ENCODE measurements at regions not wholly inside any gene's neighbourhood (a gene's known extent, or its start where the extent isn't known, plus 50 kb on each side); places are given as distances from the start of the nearest gene placed in this dataset.

- WGBS (ENCODE audit: insufficient coverage): 85% methylated on average over 32 of the region's 32 CpGs
- no peak for DNase-seq
- H3K4me1 Mint-ChIP-seq: peaks cover 30 to 47% of the 10 kb centered on the region in 2 donors
- Histone ChIP-seq H3K27ac (ENCODE audit: low read length) (no peak overlapping the region), H3K4me3 (ENCODE audit: low read length) (no peak overlapping the region), H3K4me1 (ENCODE audit: control insufficient read depth, insufficient read depth, low read length) (peaks cover 18% of the 10 kb centered on the region), H3K9me3 (ENCODE audit: control insufficient read depth, insufficient read depth, low read length) (peaks cover 4% of the 10 kb centered on the region), H3K36me3 (ENCODE audit: control insufficient read depth, insufficient read depth, low read length) (no peaks in the 10 kb centered on the region), H3K27me3 (ENCODE audit: control insufficient read depth, insufficient read depth, low read length) (no peaks in the 10 kb centered on the region)
- no peak overlapping the region for H3K27ac Mint-ChIP-seq
- H3K36me3 Mint-ChIP-seq: no peaks in the 10 kb centered on the region
- H3K9me3 Mint-ChIP-seq: no peaks in the 10 kb centered on the region
- no peak for TF ChIP-seq CTCF (IDR thresholded peaks at IDR 0.05)
- no peak for ATAC-seq
- peaks cover 25 to 33% of the 10 kb centered on the region in 2 donors for H3K27me3 Mint-ChIP-seq (ENCODE audit: low read depth in 2 of 2)
- H3K4me3 Mint-ChIP-seq: no peak overlapping the region
- intact Hi-C loops (cut with micrococcal nuclease): no loop called here
Observed at GRCh38 chr5:176733406-176734262, 76.7 kb upstream of the UNC5A start.

GRCh38 chr5:176734756-176735342 is 75.5 kb upstream of the UNC5A start:
- Mint-ChIP-seq H3K27me3 (ENCODE audit: low read depth in 2 of 2) (peaks cover 21 to 30% of the 10 kb centered on the region in 2 donors), H3K9me3 (no peaks in the 10 kb centered on the region), H3K4me3 (no peak overlapping the region), H3K4me1 (peaks cover 30 to 43% of the 10 kb centered on the region in 2 donors), H3K27ac (peak overlapping the region in 1 of 2 donors; percentile 72), H3K36me3 (no peaks in the 10 kb centered on the region)
- intact Hi-C loops (cut with micrococcal nuclease): no loop called here
- no peak for ATAC-seq
- Histone ChIP-seq H3K9me3 (ENCODE audit: control insufficient read depth, insufficient read depth, low read length) (peaks cover 4% of the 10 kb centered on the region), H3K4me3 (ENCODE audit: low read length) (no peak overlapping the region), H3K27ac (ENCODE audit: low read length) (no peak overlapping the region), H3K4me1 (ENCODE audit: control insufficient read depth, insufficient read depth, low read length) (peaks cover 25% of the 10 kb centered on the region), H3K27me3 (ENCODE audit: control insufficient read depth, insufficient read depth, low read length) (no peaks in the 10 kb centered on the region), H3K36me3 (ENCODE audit: control insufficient read depth, insufficient read depth, low read length) (no peaks in the 10 kb centered on the region)
- 94% methylated on average over 12 of the region's 12 CpGs for WGBS (ENCODE audit: insufficient coverage)
- TF ChIP-seq CTCF (IDR thresholded peaks at IDR 0.05): no peak
- peak in 1 of 2 donors; percentile 10 for DNase-seq

- Mint-ChIP-seq H3K4me1 (peaks cover 31 to 42% of the 10 kb centered on the region in 2 donors), H3K27ac (peak overlapping the region in 1 of 2 donors; percentile 72), H3K36me3 (no peaks in the 10 kb centered on the region), H3K27me3 (ENCODE audit: low read depth in 2 of 2) (peaks cover 21 to 33% of the 10 kb centered on the region in 2 donors), H3K9me3 (no peaks in the 10 kb centered on the region), H3K4me3 (no peak overlapping the region)
- WGBS (ENCODE audit: insufficient coverage): 77% methylated on average over 16 of the region's 16 CpGs
- TF ChIP-seq CTCF (IDR thresholded peaks at IDR 0.05): no peak
- peak in 1 of 2 donors; percentile 12 for DNase-seq
- intact Hi-C loops (cut with micrococcal nuclease): no loop called here
- Histone ChIP-seq H3K27ac (ENCODE audit: low read length) (no peak overlapping the region), H3K4me3 (ENCODE audit: low read length) (no peak overlapping the region), H3K9me3 (ENCODE audit: control insufficient read depth, insufficient read depth, low read length) (peaks cover 3% of the 10 kb centered on the region), H3K27me3 (ENCODE audit: control insufficient read depth, insufficient read depth, low read length) (no peaks in the 10 kb centered on the region), H3K36me3 (ENCODE audit: control insufficient read depth, insufficient read depth, low read length) (no peaks in the 10 kb centered on the region), H3K4me1 (ENCODE audit: control insufficient read depth, insufficient read depth, low read length) (peaks cover 25% of the 10 kb centered on the region)
- peak in 2 of 3 donors; percentile 76 to 91 for ATAC-seq
Observed at GRCh38 chr5:176735383-176736265, 74.7 kb upstream of the UNC5A start.

Data from natural killer cell (primary cell).